GM23248 (cell line): ENCODE measurements at regions not wholly inside any gene's neighbourhood (a gene's known extent, or its start where the extent isn't known, plus 50 kb on each side); places are given as distances from the start of the nearest gene placed in this dataset.

ENCODE experiments used
- DNase-seq: peaks from one replicate; pipeline ENCODE4 v3.0.0-alpha.2; 2015
- H2AFZ ChIP-seq: fragments of 200-600 bp; sonication (generic); 2 replicates; pipeline ENCODE4 v1.6.1; 2016; ENCODE audit warnings: antibody characterized with exemption
- H3F3A ChIP-seq: fragments of 200-600 bp; sonication (generic); 2 replicates; pipeline ENCODE4 v1.6.1; 2016; ENCODE audit warnings: mild to moderate bottlenecking, antibody characterized with exemption, mixed run types; ENCODE audit not compliant: insufficient read depth
- H3K27ac ChIP-seq: fragments of 200-600 bp; sonication (generic); 2 replicates; pipeline ENCODE4 v1.5.1; 2016; ENCODE audit warnings: mild to moderate bottlenecking
- H3K27me3 ChIP-seq: fragments of 200-600 bp; sonication (generic); replicated peaks from 2 replicates; pipeline ENCODE4 v1.6.1; 2016; ENCODE audit warnings: mild to moderate bottlenecking; ENCODE audit not compliant: insufficient read depth
- H3K36me3 ChIP-seq: fragments of 200-600 bp; sonication (generic); 2 replicates; pipeline ENCODE4 v1.6.1; 2016; ENCODE audit warnings: low read depth, mild to moderate bottlenecking
- H3K4me1 ChIP-seq: fragments of 200-600 bp; sonication (generic); 2 replicates; pipeline ENCODE4 v1.6.1; 2016; ENCODE audit warnings: mild to moderate bottlenecking; ENCODE audit not compliant: insufficient read depth
- H3K4me2 ChIP-seq: fragments of 200-600 bp; sonication (generic); one replicate; pipeline ENCODE4 v1.6.1; 2016; ENCODE audit warnings: mild to moderate bottlenecking; ENCODE audit not compliant: unreplicated experiment
- H3K4me3 ChIP-seq: fragments of 200-600 bp; sonication (generic); 2 replicates; pipeline ENCODE4 v1.5.1; 2016; ENCODE audit warnings: mild to moderate bottlenecking
- H3K79me2 ChIP-seq: fragments of 200-600 bp; sonication (generic); 2 replicates; pipeline ENCODE4 v1.6.1; 2016; ENCODE audit warnings: mild to moderate bottlenecking; ENCODE audit not compliant: insufficient read depth
- H3K9ac ChIP-seq: fragments of 200-600 bp; sonication (generic); 2 replicates; pipeline ENCODE4 v1.6.1; 2016; ENCODE audit warnings: mild to moderate bottlenecking
- H3K9me2 ChIP-seq: fragments of 200-600 bp; sonication (generic); 2 replicates; pipeline ENCODE4 v1.6.1; 2016; ENCODE audit warnings: mixed run types, mild to moderate bottlenecking, moderate library complexity; ENCODE audit not compliant: insufficient read depth
- H3K9me3 ChIP-seq: fragments of 200-600 bp; sonication (generic); one replicate; pipeline ENCODE4 v1.6.1; 2017; ENCODE audit warnings: low read depth
- H4K20me1 ChIP-seq: fragments of 200-600 bp; sonication (generic); 2 replicates; pipeline ENCODE4 v1.6.0; 2016; ENCODE audit not compliant: insufficient read depth
- EZH2 ChIP-seq: fragments of 200-600 bp; sonication (generic); IDR thresholded peaks from 2 replicates; pipeline ENCODE4 v1.6.1; 2018; ENCODE audit warnings: antibody characterized with exemption, mild to moderate bottlenecking; ENCODE audit not compliant: insufficient read depth, poor library complexity, severe bottlenecking
- EZH2phosphoT487 ChIP-seq: fragments of 200-600 bp; sonication (generic); IDR thresholded peaks from 2 replicates; pipeline ENCODE4 v1.6.1; 2018; ENCODE audit warnings: antibody characterized with exemption, moderate library complexity, mild to moderate bottlenecking, low read depth; ENCODE audit not compliant: insufficient read depth
- WGBS, 2 experiments: methylation state at CpG; one replicate each; pipeline ENCODE4 v1.1.6; 2015 to 2017; ENCODE audit warnings: low lambda C conversion rate in 2 of 2, low coverage in 1 of 2; ENCODE audit errors: missing lambda C conversion rate in 2 of 2; 5-methylcytosine and 5-hydroxymethylcytosine counted together
- in situ Hi-C: fragments of 300-500 bp; cut with MboI; formaldehyde crosslinking; loops from 2 replicates; pipeline ENCODE4 v1.15.0; 2020

DNA sequence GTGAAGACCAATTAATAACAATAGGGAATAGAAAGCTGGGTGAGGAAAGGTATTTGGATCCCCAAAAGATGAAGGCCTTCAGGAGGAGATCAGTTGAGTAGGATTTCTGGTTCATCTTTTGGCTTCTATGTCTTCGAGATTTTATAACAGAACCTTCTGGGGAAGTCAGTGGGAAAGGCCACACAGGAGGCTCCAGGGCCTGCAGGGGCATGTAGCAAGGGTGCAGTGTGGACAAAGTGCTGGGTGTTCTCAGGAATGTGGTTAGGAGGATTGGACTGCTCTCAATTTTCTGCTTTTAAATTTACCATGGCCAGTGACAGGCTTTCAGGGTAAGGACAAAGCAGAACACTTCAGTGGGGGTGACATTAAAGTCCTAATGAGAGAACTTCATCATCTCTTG lies 378.0 kb downstream of the CCSER2 start:
- Histone ChIP-seq H4K20me1 (no peaks in the 10 kb centered on the region), H3K36me3 (no peaks in the 10 kb centered on the region), H3K9me2 (no peaks in the 10 kb centered on the region), H2AFZ (no peak overlapping the region), H3K4me1 (no peaks in the 10 kb centered on the region), H3K27ac (no peak overlapping the region), H3F3A (no peaks in the 10 kb centered on the region), H3K27me3 (no peaks in the 10 kb centered on the region), H3K4me2 (no peak overlapping the region), H3K4me3 (no peak overlapping the region), H3K9ac (no peak overlapping the region), H3K79me2 (no peaks in the 10 kb centered on the region), H3K9me3 (no peaks in the 10 kb centered on the region)
- WGBS, 2 experiments, result 0 to 6% methylated on average over 1 of the region's 1 CpG
- DNase-seq, result no peak
- in situ Hi-C loops, result no loop called here
- no peak for TF ChIP-seq EZH2phosphoT487
- TF ChIP-seq EZH2, result no peak

DNA sequence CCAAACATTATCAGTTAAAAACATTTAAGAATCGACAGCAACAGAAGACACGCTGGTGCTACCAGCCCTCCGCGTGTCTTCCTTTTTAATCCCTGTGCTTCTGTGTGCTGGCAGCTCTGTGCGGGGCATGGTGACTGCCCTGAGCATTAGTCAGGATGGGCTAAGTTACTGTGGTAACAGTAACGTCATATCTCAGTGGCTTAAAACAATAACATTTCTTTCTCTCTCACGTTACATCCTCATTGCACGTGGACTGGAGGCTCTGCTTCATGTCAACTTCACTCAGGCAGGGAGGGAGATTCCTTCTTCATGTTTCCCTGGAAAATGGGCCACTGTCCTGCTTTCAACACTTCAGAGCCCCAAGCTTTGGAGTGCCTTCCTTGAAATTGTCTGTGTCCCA lies 378.5 kb downstream of the CCSER2 start:
- Histone ChIP-seq H3K36me3 (no peaks in the 10 kb centered on the region), H3K4me3 (no peak overlapping the region), H3F3A (no peaks in the 10 kb centered on the region), H3K4me2 (no peak overlapping the region), H3K27me3 (no peaks in the 10 kb centered on the region), H2AFZ (no peak overlapping the region), H4K20me1 (no peaks in the 10 kb centered on the region), H3K27ac (no peak overlapping the region), H3K79me2 (no peaks in the 10 kb centered on the region), H3K9me2 (no peaks in the 10 kb centered on the region), H3K9me3 (no peaks in the 10 kb centered on the region), H3K9ac (no peak overlapping the region), H3K4me1 (no peaks in the 10 kb centered on the region)
- 19 to 25% methylated on average over 8 of the region's 8 CpGs for WGBS, 2 experiments
- DNase-seq, result peak; percentile 23
- in situ Hi-C loops, result no loop called here
- TF ChIP-seq EZH2, result no peak
- TF ChIP-seq EZH2phosphoT487, result no peak

DNA sequence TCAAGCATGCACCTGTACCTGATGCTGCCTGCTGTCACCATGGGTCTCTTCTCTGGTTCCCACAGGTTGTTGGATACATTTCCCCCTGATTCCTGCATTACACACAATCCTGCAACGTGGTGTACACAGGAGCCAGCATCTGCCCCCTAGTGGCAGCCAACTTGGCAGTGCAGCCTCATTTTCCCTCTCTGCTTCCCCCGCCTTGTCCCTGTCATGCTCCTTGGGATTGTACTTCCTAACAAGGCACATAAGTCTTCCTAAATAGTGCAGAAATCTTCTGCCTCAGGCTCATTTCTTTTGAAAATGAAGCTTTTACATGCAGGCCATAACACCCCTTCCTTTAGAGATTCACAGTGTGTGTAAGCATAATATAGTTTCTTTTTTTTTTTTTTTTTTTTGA lies 387.5 kb downstream of the CCSER2 start:
- H3K4me3 ChIP-seq, result no peak overlapping the region
- no peaks in the 10 kb centered on the region for H3K79me2 ChIP-seq
- no peaks in the 10 kb centered on the region for H4K20me1 ChIP-seq
- H3K36me3 ChIP-seq, result no peaks in the 10 kb centered on the region
- no peaks in the 10 kb centered on the region for H3K9me2 ChIP-seq
- no peak overlapping the region for H3K27ac ChIP-seq
- H3K9me3 ChIP-seq, result no peaks in the 10 kb centered on the region
- no peak overlapping the region for H3K4me2 ChIP-seq
- H3K27me3 ChIP-seq, result no peaks in the 10 kb centered on the region
- H2AFZ ChIP-seq, result no peak overlapping the region
- H3F3A ChIP-seq, result no peaks in the 10 kb centered on the region
- peak; percentile 35 for DNase-seq
- no peaks in the 10 kb centered on the region for H3K4me1 ChIP-seq
- no peak for TF ChIP-seq EZH2phosphoT487
- no peak for TF ChIP-seq EZH2
- H3K9ac ChIP-seq, result no peak overlapping the region
- in situ Hi-C loops, result no loop called here
- WGBS, 2 experiments, result 40 to 51% methylated on average over 2 of the region's 2 CpGs

DNA sequence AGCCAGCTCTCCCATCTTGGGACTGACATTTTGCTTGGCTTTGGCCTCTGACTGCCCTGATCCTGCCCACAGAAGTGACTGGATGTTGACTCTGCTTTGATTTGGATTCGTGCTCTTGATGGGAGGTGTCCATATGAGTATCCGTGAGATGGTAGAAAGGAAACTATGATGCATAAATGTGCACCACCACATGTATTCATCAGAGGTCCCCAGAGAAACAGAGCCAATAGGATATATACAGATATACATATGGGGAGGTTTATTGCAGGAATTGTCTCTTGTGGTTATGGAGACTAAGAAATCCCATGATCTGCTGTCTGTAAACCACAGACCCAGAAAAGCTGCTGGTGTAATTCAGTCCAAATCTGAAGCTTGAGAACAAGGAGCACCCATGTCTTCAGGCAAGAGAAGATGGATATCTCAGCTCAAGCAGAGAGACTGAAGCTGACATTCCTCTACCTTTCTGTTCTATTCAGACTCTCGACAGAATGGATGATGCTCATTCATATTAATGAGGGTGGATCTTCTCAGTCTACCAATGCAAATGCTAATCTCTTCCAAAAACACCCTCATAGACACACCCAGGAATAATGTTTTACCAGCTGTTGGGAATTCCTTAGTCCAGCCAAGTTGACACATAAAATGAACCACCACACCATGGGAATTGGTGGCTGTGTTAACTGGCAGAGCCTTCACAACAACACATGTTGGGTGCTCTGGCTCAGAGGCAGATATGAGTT lies 390.7 kb downstream of the CCSER2 start:
- Histone ChIP-seq H3K9me2 (no peaks in the 10 kb centered on the region), H3K4me1 (no peaks in the 10 kb centered on the region), H4K20me1 (no peaks in the 10 kb centered on the region), H3K36me3 (no peaks in the 10 kb centered on the region), H3K27me3 (no peaks in the 10 kb centered on the region), H3K9ac (no peak overlapping the region), H3F3A (no peaks in the 10 kb centered on the region), H2AFZ (no peak overlapping the region), H3K79me2 (no peaks in the 10 kb centered on the region), H3K9me3 (no peaks in the 10 kb centered on the region), H3K4me3 (no peak overlapping the region), H3K4me2 (no peak overlapping the region), H3K27ac (no peak overlapping the region)
- 6 to 7% methylated on average over 3 of the region's 3 CpGs for WGBS, 2 experiments
- TF ChIP-seq EZH2 (no peak), EZH2phosphoT487 (no peak)
- in situ Hi-C loops, result no loop called here
- no peak for DNase-seq

DNA sequence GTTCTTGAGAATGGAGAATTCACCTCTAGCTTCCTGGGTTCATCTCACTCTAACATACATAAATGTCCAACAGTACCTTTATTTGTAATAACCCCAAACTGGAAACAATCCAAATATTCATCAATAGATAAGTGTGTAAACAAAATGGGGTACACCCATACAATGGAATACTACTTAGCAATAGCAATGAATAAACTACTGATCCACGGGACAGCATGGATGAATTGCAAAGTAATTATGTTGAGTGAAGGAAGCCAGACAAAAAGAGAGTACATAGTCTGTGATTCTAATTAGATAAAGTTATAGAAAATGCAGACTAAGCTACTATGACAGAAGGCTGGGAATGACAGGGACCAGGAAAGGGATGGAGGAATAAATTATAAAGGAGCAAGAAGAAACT lies 391.3 kb downstream of the CCSER2 start:
- DNase-seq, result no peak
- Histone ChIP-seq H3F3A (no peaks in the 10 kb centered on the region), H3K27ac (no peak overlapping the region), H3K9me2 (no peaks in the 10 kb centered on the region), H3K4me1 (no peaks in the 10 kb centered on the region), H3K79me2 (no peaks in the 10 kb centered on the region), H3K27me3 (no peaks in the 10 kb centered on the region), H2AFZ (no peak overlapping the region), H3K9ac (no peak overlapping the region), H3K4me3 (no peak overlapping the region), H4K20me1 (no peaks in the 10 kb centered on the region), H3K4me2 (no peak overlapping the region), H3K9me3 (no peaks in the 10 kb centered on the region), H3K36me3 (no peaks in the 10 kb centered on the region)
- TF ChIP-seq EZH2 (no peak), EZH2phosphoT487 (no peak)
- in situ Hi-C loops, result no loop called here
- 4 to 9% methylated on average over 1 of the region's 1 CpG for WGBS, 2 experiments
